ENCODE measurements at regions not wholly inside any gene's neighbourhood (a gene's known extent, or its start where the extent isn't known, plus 50 kb on each side); places are given as distances from the start of the nearest gene placed in this dataset.

DNA sequence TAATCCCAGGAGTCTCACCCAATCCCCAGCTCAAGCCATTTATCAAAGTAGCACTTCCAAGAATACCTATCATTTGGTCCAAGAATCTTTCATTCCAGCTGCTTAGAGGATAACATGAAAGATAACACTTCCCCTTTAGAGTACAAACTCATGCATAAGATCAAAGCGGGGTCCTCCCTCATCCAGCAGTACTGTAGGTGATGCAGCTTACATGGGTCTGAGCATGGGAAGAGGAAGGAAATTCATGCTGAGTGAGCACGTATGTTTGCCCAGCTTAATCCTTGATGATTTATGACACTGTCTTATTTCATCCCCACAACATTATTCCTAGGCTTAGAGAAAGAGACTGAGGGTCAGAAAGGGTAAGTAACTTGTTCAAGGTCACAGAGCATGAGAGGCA lies 167.1 kb upstream of the GJB5 start:
- Histone ChIP-seq H4K20me1 (ENCODE audit: insufficient read depth, low read length) (no peaks in the 10 kb centered on the region), H2AFZ (ENCODE audit: insufficient read depth, low read depth, low read length, poor library complexity, severe bottlenecking) (no peak overlapping the region), H3K27ac (ENCODE audit: low read depth in 1 of 2, low read length in 2 of 2) (no peak overlapping the region), H3K4me2 (replicated peaks; ENCODE audit: extremely low read depth, low read length, poor library complexity, severe bottlenecking) (no peak overlapping the region), H3K79me2 (ENCODE audit: insufficient read depth, low read length) (no peaks in the 10 kb centered on the region), H3K9ac (ENCODE audit: insufficient read depth, low read length, poor library complexity, severe bottlenecking) (no peak overlapping the region), H3K27me3 (ENCODE audit: control insufficient read depth in 2 of 2, insufficient read depth in 2 of 2, low read length in 2 of 2) (no peaks in the 10 kb centered on the region), H3K4me1 (ENCODE audit: control insufficient read depth in 1 of 2, insufficient read depth in 2 of 2, low read length in 2 of 2) (no peaks in the 10 kb centered on the region), H3K4me3 (replicated peaks in 1 of 3; ENCODE audit: low read depth in 2 of 3, low read length in 3 of 3) (no peak overlapping the region), H3K36me3 (replicated peaks in 1 of 2; ENCODE audit: control insufficient read depth in 1 of 2, insufficient read depth in 2 of 2, low read length in 2 of 2) (no peaks in the 10 kb centered on the region), H3K9me3 (replicated peaks in 1 of 2; ENCODE audit: control insufficient read depth in 1 of 2, insufficient read depth in 1 of 2, low read length in 2 of 2) (no peaks in the 10 kb centered on the region)
- TF ChIP-seq, protein P1, sequence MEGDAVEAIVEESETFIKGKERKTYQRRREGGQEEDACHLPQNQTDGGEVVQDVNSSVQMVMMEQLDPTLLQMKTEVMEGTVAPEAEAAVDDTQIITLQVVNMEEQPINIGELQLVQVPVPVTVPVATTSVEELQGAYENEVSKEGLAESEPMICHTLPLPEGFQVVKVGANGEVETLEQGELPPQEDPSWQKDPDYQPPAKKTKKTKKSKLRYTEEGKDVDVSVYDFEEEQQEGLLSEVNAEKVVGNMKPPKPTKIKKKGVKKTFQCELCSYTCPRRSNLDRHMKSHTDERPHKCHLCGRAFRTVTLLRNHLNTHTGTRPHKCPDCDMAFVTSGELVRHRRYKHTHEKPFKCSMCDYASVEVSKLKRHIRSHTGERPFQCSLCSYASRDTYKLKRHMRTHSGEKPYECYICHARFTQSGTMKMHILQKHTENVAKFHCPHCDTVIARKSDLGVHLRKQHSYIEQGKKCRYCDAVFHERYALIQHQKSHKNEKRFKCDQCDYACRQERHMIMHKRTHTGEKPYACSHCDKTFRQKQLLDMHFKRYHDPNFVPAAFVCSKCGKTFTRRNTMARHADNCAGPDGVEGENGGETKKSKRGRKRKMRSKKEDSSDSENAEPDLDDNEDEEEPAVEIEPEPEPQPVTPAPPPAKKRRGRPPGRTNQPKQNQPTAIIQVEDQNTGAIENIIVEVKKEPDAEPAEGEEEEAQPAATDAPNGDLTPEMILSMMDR (IDR thresholded peaks at IDR 0.05), result no peak
- no peak for DNase-seq
- H3K36me3 Mint-ChIP-seq, result no peaks in the 10 kb centered on the region
- no peak overlapping the region for H3K4me3 Mint-ChIP-seq
- H3K4me1 Mint-ChIP-seq, result no peaks in the 10 kb centered on the region
- intact Hi-C loops (cut with micrococcal nuclease), result no loop called here
- H3K9me3 Mint-ChIP-seq, result no peaks in the 10 kb centered on the region
- H3K27ac Mint-ChIP-seq, result no peak overlapping the region
- H3K27me3 Mint-ChIP-seq (ENCODE audit: low read depth in 3 of 3), result peaks cover 1 to 7% (median 5%) of the 10 kb centered on the region in 3 donors
- no CpG with 5 or more reads among the region's 2 CpGs for WGBS (ENCODE audit: insufficient coverage)

DNA sequence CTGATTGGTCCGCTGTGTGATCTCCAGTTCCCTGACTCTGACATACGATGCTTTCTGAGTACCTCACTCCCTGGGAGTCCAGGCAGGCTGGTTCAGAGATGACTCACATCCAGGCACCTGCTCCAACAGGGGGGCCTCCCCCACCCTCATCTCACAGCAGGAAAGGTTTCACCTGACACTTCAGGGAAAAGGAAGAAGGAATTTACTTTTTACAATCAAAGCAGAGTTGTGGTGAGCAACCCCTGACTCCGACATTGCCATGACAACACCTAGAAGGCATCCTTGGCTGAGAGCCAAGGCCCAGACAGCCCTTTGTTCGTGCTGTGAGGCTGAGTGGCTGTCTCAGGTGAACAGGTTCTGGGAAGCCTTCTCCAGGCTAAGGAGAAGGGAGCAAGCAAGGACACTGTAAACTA lies 164.6 kb upstream of the GJB5 start:
- Mint-ChIP-seq H3K9me3 (peaks cover 0 to 3% (median 0%) of the 10 kb centered on the region in 7 donors), H3K27ac (no peak overlapping the region), H3K4me3 (no peak overlapping the region), H3K27me3 (ENCODE audit: low read depth in 3 of 3) (peaks cover 2 to 7% (median 6%) of the 10 kb centered on the region in 3 donors), H3K36me3 (no peaks in the 10 kb centered on the region), H3K4me1 (no peaks in the 10 kb centered on the region)
- no peak overlapping the region for H2AFZ ChIP-seq (ENCODE audit: insufficient read depth, low read depth, low read length, poor library complexity, severe bottlenecking)
- no peaks in the 10 kb centered on the region for H4K20me1 ChIP-seq (ENCODE audit: insufficient read depth, low read length)
- H3K79me2 ChIP-seq (ENCODE audit: insufficient read depth, low read length), result no peaks in the 10 kb centered on the region
- H3K36me3 ChIP-seq (replicated peaks in 1 of 2; ENCODE audit: control insufficient read depth in 1 of 2, insufficient read depth in 2 of 2, low read length in 2 of 2), result no peaks in the 10 kb centered on the region
- H3K4me1 ChIP-seq (ENCODE audit: control insufficient read depth in 1 of 2, insufficient read depth in 2 of 2, low read length in 2 of 2), result no peaks in the 10 kb centered on the region
- H3K4me3 ChIP-seq (replicated peaks in 1 of 3; ENCODE audit: low read depth in 2 of 3, low read length in 3 of 3), result no peak overlapping the region
- H3K9ac ChIP-seq (ENCODE audit: insufficient read depth, low read length, poor library complexity, severe bottlenecking), result no peak overlapping the region
- no peaks in the 10 kb centered on the region for H3K9me3 ChIP-seq (replicated peaks in 1 of 2; ENCODE audit: control insufficient read depth in 1 of 2, insufficient read depth in 1 of 2, low read length in 2 of 2)
- 63% methylated on average over 3 of the region's 4 CpGs for WGBS (ENCODE audit: insufficient coverage)
- no peak for DNase-seq
- H3K27me3 ChIP-seq (ENCODE audit: control insufficient read depth in 2 of 2, insufficient read depth in 2 of 2, low read length in 2 of 2), result no peaks in the 10 kb centered on the region
- intact Hi-C loops (cut with micrococcal nuclease), result no loop called here
- no peak overlapping the region for H3K27ac ChIP-seq (ENCODE audit: low read depth in 1 of 2, low read length in 2 of 2)
- TF ChIP-seq, protein P1 (IDR thresholded peaks at IDR 0.05), result no peak
- no peak overlapping the region for H3K4me2 ChIP-seq (replicated peaks; ENCODE audit: extremely low read depth, low read length, poor library complexity, severe bottlenecking)
